PC-9 (cell line): ENCODE measurements at regions not wholly inside any gene's neighbourhood (a gene's known extent, or its start where the extent isn't known, plus 50 kb on each side); places are given as distances from the start of the nearest gene placed in this dataset.

Experiments
- BruUV-seq: library from RNA; stranded (reverse); fragments of 400-500 nt; replicated peaks from 2 replicates; lab custom pipeline; 2021; lab: Mats Ljungman, UMichigan
- CTCF ChIA-PET: fragments of 300-600 bp; sonication (Branson Sonifier 250); formaldehyde crosslinking; loops from one replicate; lab custom pipeline; 2022; ENCODE audit warnings: antibody characterized with exemption; lab: Charles Lee
- POLR2A ChIA-PET: fragments of 300-600 bp; sonication (Branson Sonifier 250); formaldehyde crosslinking; loops from one replicate; lab custom pipeline; 2022; ENCODE audit warnings: antibody characterized with exemption; ENCODE audit not compliant: unreplicated experiment; lab: Charles Lee
- DNase-seq, 2 experiments: peaks; one replicate each; pipeline versions ENCODE4 v3.0.0 to v3.0.0-alpha.2; 2015 to 2022; ENCODE audit warnings: mixed read lengths in 1 of 2
- H2AFZ ChIP-seq: fragments of 200-600 bp; sonication (generic); 2 replicates; pipeline ENCODE4 v1.8.1; 2017; ENCODE audit warnings: antibody characterized with exemption
- H3F3A ChIP-seq: fragments of 200-600 bp; sonication (generic); 2 replicates; pipeline ENCODE4 v1.8.1; 2017; ENCODE audit warnings: antibody characterized with exemption, mild to moderate bottlenecking, low read depth; ENCODE audit not compliant: insufficient read depth
- H3K27ac ChIP-seq: fragments of 200-600 bp; sonication (generic); 2 replicates; pipeline ENCODE4 v1.6.1; 2016; ENCODE audit warnings: mixed run types
- H3K27me3 ChIP-seq: fragments of 200-600 bp; sonication (generic); 2 replicates; pipeline ENCODE4 v1.6.1; 2016; ENCODE audit warnings: low read depth, mixed run types; ENCODE audit not compliant: insufficient read depth
- H3K36me3 ChIP-seq: fragments of 200-600 bp; sonication (generic); 2 replicates; pipeline ENCODE4 v1.6.1; 2016; ENCODE audit warnings: low read depth, mixed run types
- H3K4me1 ChIP-seq: fragments of 200-600 bp; sonication (generic); replicated peaks from 2 replicates; pipeline ENCODE4 v1.6.1; 2016; ENCODE audit warnings: mixed run types; ENCODE audit not compliant: insufficient read depth
- H3K4me2 ChIP-seq: fragments of 200-600 bp; sonication (generic); 2 replicates; pipeline ENCODE4 v1.6.1; 2017; ENCODE audit warnings: mixed run types
- H3K4me3 ChIP-seq: fragments of 200-600 bp; sonication (generic); 2 replicates; pipeline ENCODE4 v1.6.1; 2016; ENCODE audit warnings: mixed run types
- H3K79me2 ChIP-seq: fragments of 200-600 bp; sonication (generic); 2 replicates; pipeline ENCODE4 v1.6.1; 2017; ENCODE audit warnings: low read depth, mixed run types
- H3K9me2 ChIP-seq: fragments of 200-600 bp; sonication (generic); 2 replicates; pipeline ENCODE4 v1.8.1; 2017; ENCODE audit warnings: mild to moderate bottlenecking; ENCODE audit not compliant: insufficient read depth
- H3K9me3 ChIP-seq: fragments of 200-600 bp; sonication (generic); 2 replicates; pipeline ENCODE4 v1.8.1; 2016; ENCODE audit warnings: low read depth; ENCODE audit not compliant: insufficient read depth
- H4K20me1 ChIP-seq: fragments of 200-600 bp; sonication (generic); 2 replicates; pipeline ENCODE4 v1.8.1; 2017; ENCODE audit not compliant: insufficient read depth
- EZH2 ChIP-seq: fragments of 200-600 bp; sonication (generic); IDR thresholded peaks from 2 replicates; pipeline ENCODE4 v1.8.0; 2017; ENCODE audit warnings: antibody characterized with exemption, low read depth
- intact Hi-C: fragments of 100-400 bp; cut with micrococcal nuclease; formaldehyde crosslinking; loops from one replicate; pipeline ENCODE4 v1.10.0; 2022; ENCODE audit not compliant: unreplicated experiment
- TF ChIP-seq, protein P1 (sequence below): fragments of 200-600 bp; sonication (generic); conservative IDR thresholded peaks from 2 replicates; pipeline ENCODE4 v1.6.1; 2017; ENCODE audit warnings: mixed run types, antibody characterized with exemption, mild to moderate bottlenecking, moderate library complexity

- TF ChIP-seq, protein P1, sequence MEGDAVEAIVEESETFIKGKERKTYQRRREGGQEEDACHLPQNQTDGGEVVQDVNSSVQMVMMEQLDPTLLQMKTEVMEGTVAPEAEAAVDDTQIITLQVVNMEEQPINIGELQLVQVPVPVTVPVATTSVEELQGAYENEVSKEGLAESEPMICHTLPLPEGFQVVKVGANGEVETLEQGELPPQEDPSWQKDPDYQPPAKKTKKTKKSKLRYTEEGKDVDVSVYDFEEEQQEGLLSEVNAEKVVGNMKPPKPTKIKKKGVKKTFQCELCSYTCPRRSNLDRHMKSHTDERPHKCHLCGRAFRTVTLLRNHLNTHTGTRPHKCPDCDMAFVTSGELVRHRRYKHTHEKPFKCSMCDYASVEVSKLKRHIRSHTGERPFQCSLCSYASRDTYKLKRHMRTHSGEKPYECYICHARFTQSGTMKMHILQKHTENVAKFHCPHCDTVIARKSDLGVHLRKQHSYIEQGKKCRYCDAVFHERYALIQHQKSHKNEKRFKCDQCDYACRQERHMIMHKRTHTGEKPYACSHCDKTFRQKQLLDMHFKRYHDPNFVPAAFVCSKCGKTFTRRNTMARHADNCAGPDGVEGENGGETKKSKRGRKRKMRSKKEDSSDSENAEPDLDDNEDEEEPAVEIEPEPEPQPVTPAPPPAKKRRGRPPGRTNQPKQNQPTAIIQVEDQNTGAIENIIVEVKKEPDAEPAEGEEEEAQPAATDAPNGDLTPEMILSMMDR: no peak
- TF ChIP-seq EZH2: no peak
- Histone ChIP-seq H3K79me2 (no peaks in the 10 kb centered on the region), H3K36me3 (no peaks in the 10 kb centered on the region), H3K4me3 (no peak overlapping the region), H3K27ac (no peak overlapping the region), H3K9me2 (no peaks in the 10 kb centered on the region; the same call in 1 of the 2 replicates), H3K4me2 (no peak overlapping the region), H2AFZ (no peak overlapping the region), H3F3A (no peaks in the 10 kb centered on the region), H4K20me1 (no peaks in the 10 kb centered on the region), H3K4me1 (no peaks in the 10 kb centered on the region), H3K27me3 (no peaks in the 10 kb centered on the region), H3K9me3 (no peaks in the 10 kb centered on the region)
- ChIA-PET CTCF (no interaction called here), POLR2A (no interaction called here)
- intact Hi-C loops: no loop called here
- DNase-seq: no peak
- no TSS peak for BruUV-seq
Observed at GRCh38 chr16:26735521-26735920, 331.2 kb upstream of the C16orf82 start.

- intact Hi-C loops: no loop called here
- H3K9me2 ChIP-seq: no peaks in the 10 kb centered on the region; the same call in 1 of the 2 replicates
- H3K79me2 ChIP-seq: no peaks in the 10 kb centered on the region
- POLR2A ChIA-PET: no interaction called here
- H2AFZ ChIP-seq: no peak overlapping the region
- H3K27ac ChIP-seq: no peak overlapping the region
- DNase-seq: no peak
- no peak overlapping the region for H3K4me2 ChIP-seq
- no peaks in the 10 kb centered on the region for H3K4me1 ChIP-seq
- no peak for TF ChIP-seq EZH2
- TF ChIP-seq, protein P1: no peak
- no TSS peak for BruUV-seq
- no peaks in the 10 kb centered on the region for H3F3A ChIP-seq
- H3K27me3 ChIP-seq: no peaks in the 10 kb centered on the region
- H3K36me3 ChIP-seq: no peaks in the 10 kb centered on the region
- no peak overlapping the region for H3K4me3 ChIP-seq
- H4K20me1 ChIP-seq: no peaks in the 10 kb centered on the region
- CTCF ChIA-PET: no interaction called here
- H3K9me3 ChIP-seq: no peaks in the 10 kb centered on the region
Observed at GRCh38 chr16:26736084-26736483, 330.6 kb upstream of the C16orf82 start.

GRCh38 chr16:26740771-26741170 is 326.0 kb upstream of the C16orf82 start:
- H3F3A ChIP-seq: no peaks in the 10 kb centered on the region
- no peaks in the 10 kb centered on the region for H3K36me3 ChIP-seq
- no peaks in the 10 kb centered on the region; the same call in 1 of the 2 replicates for H3K9me2 ChIP-seq
- no peak overlapping the region for H3K4me3 ChIP-seq
- ChIA-PET POLR2A (no interaction called here), CTCF (no interaction called here)
- H3K4me2 ChIP-seq: no peak overlapping the region
- no peak overlapping the region for H2AFZ ChIP-seq
- H3K79me2 ChIP-seq: no peaks in the 10 kb centered on the region
- no peaks in the 10 kb centered on the region for H3K27me3 ChIP-seq
- H3K9me3 ChIP-seq: no peaks in the 10 kb centered on the region
- no peaks in the 10 kb centered on the region for H4K20me1 ChIP-seq
- H3K4me1 ChIP-seq: no peaks in the 10 kb centered on the region
- no peak for DNase-seq
- TF ChIP-seq, protein P1: no peak
- TF ChIP-seq EZH2: no peak
- H3K27ac ChIP-seq: no peak overlapping the region
- intact Hi-C loops: no loop called here
- BruUV-seq: no TSS peak
